ENCODE measurements at regions not wholly inside any gene's neighbourhood (a gene's known extent, or its start where the extent isn't known, plus 50 kb on each side); places are given as distances from the start of the nearest gene placed in this dataset.

- BruUV-seq (replicated peaks) = no TSS peak
- H3K4me3 Mint-ChIP-seq (ENCODE audit: unreplicated experiment) = no peak overlapping the region
- H3K9me3 Mint-ChIP-seq (ENCODE audit: unreplicated experiment) = no peaks in the 10 kb centered on the region
- no peak overlapping the region for H3K27ac Mint-ChIP-seq (ENCODE audit: low read depth, unreplicated experiment)
- CTCF ChIA-PET = interaction anchor here (0.6 to 7.0 kb wide), 3 partner anchors 14 to 214 kb away, joined by 3 to 74 read pairs (median 3); no protein-coding TSS in a partner anchor
- TF ChIP-seq CTCF (IDR thresholded peaks at IDR 0.05; ENCODE audit: unreplicated experiment) = no peak
- H3K4me1 Mint-ChIP-seq (ENCODE audit: insufficient read depth, unreplicated experiment) = peaks cover 19% of the 10 kb centered on the region
- intact Hi-C loops (cut with micrococcal nuclease) = loop anchor here (5.0 kb wide), 2 partner anchors 157 to 217 kb away; partner anchors contain the start of genes APPL1 and IL17RD
- DNase-seq (ENCODE audit: unreplicated experiment) = no peak
- no peaks in the 10 kb centered on the region for H3K27me3 Mint-ChIP-seq (ENCODE audit: insufficient read depth, unreplicated experiment)
- POLR2A ChIA-PET = interaction anchor here (1.1 kb wide), 1 partner anchor 59 kb away, joined by 3 read pairs; no protein-coding TSS in a partner anchor
- no peaks in the 10 kb centered on the region for H3K36me3 Mint-ChIP-seq (ENCODE audit: insufficient read depth, unreplicated experiment)
Observed at GRCh38 chr3:57009802-57010201, 50.7 kb upstream of the SPATA12 start.

- ChIA-PET POLR2A (interaction anchor here (1.1 kb wide), 1 partner anchor 59 kb away, joined by 3 read pairs; no protein-coding TSS in a partner anchor), CTCF (interaction anchor here (0.6 to 7.0 kb wide), 3 partner anchors 13 to 214 kb away, joined by 3 to 74 read pairs (median 4); no protein-coding TSS in a partner anchor)
- H3K27me3 Mint-ChIP-seq (ENCODE audit: insufficient read depth, unreplicated experiment) = no peaks in the 10 kb centered on the region
- no peaks in the 10 kb centered on the region for H3K36me3 Mint-ChIP-seq (ENCODE audit: insufficient read depth, unreplicated experiment)
- TF ChIP-seq CTCF (IDR thresholded peaks at IDR 0.05; ENCODE audit: unreplicated experiment) = no peak
- no TSS peak for BruUV-seq (replicated peaks)
- no peak overlapping the region for H3K27ac Mint-ChIP-seq (ENCODE audit: low read depth, unreplicated experiment)
- no peak overlapping the region for H3K4me3 Mint-ChIP-seq (ENCODE audit: unreplicated experiment)
- H3K4me1 Mint-ChIP-seq (ENCODE audit: insufficient read depth, unreplicated experiment) = peaks cover 19% of the 10 kb centered on the region
- intact Hi-C loops (cut with micrococcal nuclease) = loop anchor here (5.0 kb wide), 2 partner anchors 158 to 218 kb away; partner anchors contain the start of genes APPL1 and IL17RD
- no peaks in the 10 kb centered on the region for H3K9me3 Mint-ChIP-seq (ENCODE audit: unreplicated experiment)
- DNase-seq (ENCODE audit: unreplicated experiment) = no peak
Observed at GRCh38 chr3:57009367-57009766, 51.1 kb upstream of the SPATA12 start.

- intact Hi-C loops (cut with micrococcal nuclease) = loop anchor here (2.0 to 5.0 kb wide), 3 partner anchors 53 to 220 kb away; partner anchors contain the start of genes APPL1, IL17RD and SPATA12
Observed at GRCh38 chr3:57007521-57008460, 52.7 kb upstream of the SPATA12 start.

More at GRCh38 chr3:57007521-57008460, 52.7 kb upstream of the SPATA12 start:
- H3K9me3 Mint-ChIP-seq (ENCODE audit: unreplicated experiment) = no peaks in the 10 kb centered on the region
- BruUV-seq (replicated peaks) = no TSS peak
- DNase-seq (ENCODE audit: unreplicated experiment) = peak; percentile 88
- CTCF ChIA-PET = interaction anchor here (0.5 to 7.0 kb wide), 20 partner anchors 8 to 1344 kb away, joined by 3 to 74 read pairs (median 3); partner anchors contain the start of gene ARHGEF3
- POLR2A ChIA-PET = interaction anchor here (0.7 to 5.5 kb wide), 9 partner anchors 36 to 325 kb away, joined by 3 to 28 read pairs (median 5); partner anchors contain the start of genes APPL1, SPATA12 and TASOR
- TF ChIP-seq CTCF (IDR thresholded peaks at IDR 0.05; ENCODE audit: unreplicated experiment) = no peak
- H3K27me3 Mint-ChIP-seq (ENCODE audit: insufficient read depth, unreplicated experiment) = no peaks in the 10 kb centered on the region
- H3K4me3 Mint-ChIP-seq (ENCODE audit: unreplicated experiment) = peak overlapping the region; percentile 46
- H3K36me3 Mint-ChIP-seq (ENCODE audit: insufficient read depth, unreplicated experiment) = no peaks in the 10 kb centered on the region
- H3K27ac Mint-ChIP-seq (ENCODE audit: low read depth, unreplicated experiment) = peak overlapping the region; percentile 88
- H3K4me1 Mint-ChIP-seq (ENCODE audit: insufficient read depth, unreplicated experiment) = peaks cover 19% of the 10 kb centered on the region
